ENCODE measurements at regions not wholly inside any gene's neighbourhood (a gene's known extent, or its start where the extent isn't known, plus 50 kb on each side); places are given as distances from the start of the nearest gene placed in this dataset.
"Not testable (repeated sequence)": the region's sequence is repeated elsewhere in the genome, so short reads cannot be mapped to it uniquely, and the experiment has no call there.

- DNase-seq (ENCODE audit: low read depth in 3 of 3) = no peak
These were observed 148.5 kb upstream of the BEND6 start for GRCh38 chr6:56806368-56806767.

DNA sequence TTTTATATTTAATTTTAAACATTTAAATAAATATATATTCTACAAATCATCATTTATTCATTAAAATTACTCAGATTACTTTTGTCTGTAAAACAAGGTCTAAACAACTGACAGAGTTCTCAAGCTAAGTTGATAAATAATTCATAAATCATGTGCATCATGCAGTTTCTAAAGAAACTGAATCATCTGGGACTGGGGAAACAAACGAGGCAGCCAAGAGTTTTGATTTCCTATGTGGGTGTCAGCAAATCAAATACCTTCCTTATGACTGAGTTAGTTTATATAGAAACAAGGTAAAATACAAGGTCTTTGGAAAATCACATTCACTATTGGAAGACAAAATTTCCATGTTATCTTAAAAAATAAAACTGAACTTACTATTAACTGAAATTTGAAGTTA lies 149.9 kb upstream of the BEND6 start:
- DNase-seq (ENCODE audit: low read depth in 3 of 3) = no peak

DNA sequence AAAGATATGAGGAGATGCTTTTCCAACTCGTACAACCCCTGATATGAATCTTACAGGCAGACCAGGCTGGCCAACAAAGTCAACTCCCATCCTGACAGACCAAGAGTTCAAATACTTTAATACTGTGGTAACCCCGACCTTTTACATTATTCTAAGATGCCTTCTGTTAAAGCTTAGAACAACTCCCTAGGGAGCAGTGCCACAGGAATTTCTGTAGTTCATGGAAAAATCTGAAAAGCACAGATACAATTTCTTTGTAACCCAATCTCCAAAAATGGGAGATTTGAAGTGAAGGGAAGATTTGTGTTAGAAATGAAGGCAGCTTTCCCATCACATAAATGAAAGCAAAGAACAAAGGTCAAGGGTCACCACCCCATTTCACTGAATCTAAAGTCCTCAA lies 151.3 kb upstream of the BEND6 start:
- DNase-seq (ENCODE audit: low read depth in 3 of 3) = no peak

- no peak for DNase-seq (ENCODE audit: low read depth in 3 of 3)
These were observed 152.3 kb upstream of the BEND6 start for GRCh38 chr6:56802584-56802983.

DNA sequence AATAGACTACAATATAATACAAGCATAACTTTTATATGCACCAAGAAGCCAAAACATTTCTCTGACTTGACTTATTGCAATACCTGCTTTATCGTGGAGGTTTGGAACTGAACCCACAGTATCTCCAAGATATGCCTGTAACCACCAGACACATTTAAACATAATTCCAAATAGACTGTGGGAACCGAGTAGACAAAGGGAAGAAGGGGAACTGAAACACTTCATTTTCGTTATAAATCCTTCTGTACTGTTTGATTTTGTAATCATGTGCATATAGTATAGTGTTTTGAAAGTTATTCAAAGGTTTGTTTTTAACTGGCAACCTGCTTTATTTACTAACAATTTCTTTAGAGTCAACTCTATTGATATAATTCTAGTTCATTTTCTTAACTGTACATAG lies 154.9 kb upstream of the BEND6 start:
- no peak for DNase-seq (ENCODE audit: low read depth in 3 of 3)

GRCh38 chr6:56798163-56798562 lies 155.5 kb upstream of the DST start:
- no peak for DNase-seq (ENCODE audit: low read depth in 3 of 3)

DNA sequence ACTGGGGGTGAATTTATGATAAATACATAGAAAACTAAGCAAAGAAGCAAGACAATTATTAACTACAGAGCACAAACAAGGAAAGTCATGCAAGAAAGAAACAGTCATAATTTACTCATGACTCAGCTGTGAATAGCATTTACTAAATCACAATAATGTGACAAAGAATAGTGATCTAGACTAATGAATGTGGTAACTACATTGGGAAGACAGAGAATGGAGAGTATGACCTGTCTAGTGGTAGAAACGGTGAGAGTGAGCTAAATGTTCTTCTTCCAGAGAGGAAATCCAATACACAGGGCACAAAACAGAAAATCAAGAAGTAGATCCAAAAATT lies 153.5 kb upstream of the DST start:
- DNase-seq (ENCODE audit: low read depth in 3 of 3) = no peak

GRCh38 chr6:56795466-56796195 lies 152.9 kb upstream of the DST start:
- DNase-seq (ENCODE audit: low read depth in 3 of 3) = no peak

- no peak for DNase-seq (ENCODE audit: low read depth in 3 of 3)
These were observed 151.7 kb upstream of the DST start for GRCh38 chr6:56794421-56794820.

- DNase-seq (ENCODE audit: low read depth in 3 of 3) = no peak
These were observed 151.2 kb upstream of the DST start for GRCh38 chr6:56793938-56794337.

DNA sequence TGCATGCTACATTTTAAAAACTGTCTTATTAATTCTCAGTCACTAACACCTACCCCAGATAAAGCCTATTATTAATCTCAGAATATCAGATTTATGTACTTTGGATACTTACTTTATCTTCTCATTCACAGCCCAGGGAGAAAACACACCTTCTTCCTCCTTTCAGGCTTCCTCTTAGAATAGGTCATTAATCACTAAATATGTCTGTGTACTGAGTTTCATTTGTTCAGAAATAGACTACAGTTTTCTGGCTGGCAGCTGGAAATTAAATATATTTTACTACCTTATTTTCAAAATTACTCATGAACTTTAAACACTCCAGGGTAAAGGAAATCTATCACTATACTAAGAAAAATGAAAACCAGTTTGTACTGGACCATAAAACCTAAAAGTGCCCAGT lies 147.7 kb upstream of the DST start:
- DNase-seq (ENCODE audit: low read depth in 3 of 3) = no peak

DNA sequence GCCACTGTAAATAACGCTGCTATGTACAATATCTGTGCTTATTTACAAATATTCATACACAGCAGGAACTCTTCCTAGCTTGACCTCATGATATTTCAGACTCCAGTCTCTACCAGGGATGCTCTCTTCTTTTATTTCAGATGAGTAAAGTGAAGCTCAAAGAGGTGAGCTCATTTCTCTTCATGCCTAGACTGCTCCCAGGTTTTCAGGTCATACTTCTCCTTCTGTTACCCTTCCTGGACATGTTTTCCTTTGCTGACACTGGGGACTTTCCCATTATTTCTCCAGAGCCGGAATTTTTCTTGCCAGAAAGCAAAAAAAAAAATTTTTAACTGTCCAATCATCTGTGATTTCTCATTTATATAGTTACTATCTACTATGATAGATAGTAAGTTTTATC lies 147.2 kb upstream of the DST start:
- DNase-seq (ENCODE audit: low read depth in 3 of 3) = no peak

DNA sequence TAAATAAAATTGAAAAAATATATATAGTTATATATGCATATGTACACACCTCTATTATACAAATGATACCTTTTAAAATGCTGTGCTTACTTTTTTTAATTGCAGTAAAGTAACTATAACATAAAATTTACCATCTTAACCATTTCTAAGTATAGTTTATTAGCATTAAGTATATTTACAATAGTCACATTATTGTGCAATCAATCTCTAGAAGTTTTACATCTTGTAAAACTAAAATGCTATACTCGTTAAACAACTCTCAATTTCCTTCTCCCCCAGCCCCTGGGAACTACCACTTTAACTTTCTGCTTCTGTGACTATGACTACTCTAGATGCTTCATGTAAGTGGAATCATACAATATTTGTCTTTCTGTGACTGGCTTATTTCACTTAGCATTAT lies 146.7 kb upstream of the DST start:
- no peak for DNase-seq (ENCODE audit: low read depth in 3 of 3)

DNA sequence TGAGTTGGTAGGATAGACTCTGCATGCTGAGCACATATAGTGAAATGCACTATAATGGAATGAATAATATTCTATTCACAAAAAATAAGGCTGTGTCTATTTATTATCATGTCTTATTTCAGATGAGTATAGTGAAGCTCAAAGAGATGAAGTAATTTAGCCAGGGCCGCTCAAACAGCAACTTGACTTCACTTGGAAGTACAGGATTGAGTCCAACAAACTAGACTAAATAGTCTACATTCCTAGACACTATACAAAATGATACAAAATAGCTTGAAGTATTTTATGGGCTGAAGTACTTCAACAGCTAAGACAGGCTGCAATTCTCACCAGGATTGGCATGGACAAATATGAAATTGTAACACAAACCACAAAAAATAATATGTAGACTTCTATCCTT lies 144.5 kb upstream of the DST start:
- DNase-seq (ENCODE audit: low read depth in 3 of 3) = no peak

DNA sequence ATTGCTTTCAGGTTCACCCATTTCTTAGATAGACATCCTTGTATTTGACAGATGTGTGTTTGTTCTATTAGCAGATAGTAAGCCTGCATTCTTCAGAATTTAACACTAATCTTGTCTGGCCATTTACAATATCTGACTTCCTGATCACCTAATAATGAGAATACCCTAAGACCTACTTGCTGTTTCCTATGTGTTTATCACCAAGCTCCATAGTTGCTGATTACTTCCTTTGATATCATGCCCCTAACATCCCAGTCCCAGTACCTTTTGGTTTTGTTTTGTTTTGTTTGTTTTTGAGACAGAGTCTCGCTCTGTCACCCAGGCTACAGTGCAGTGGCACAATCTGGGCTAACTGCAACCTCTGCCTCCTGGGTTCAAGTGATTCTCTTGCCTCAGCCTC lies 143.6 kb upstream of the DST start:
- no peak for DNase-seq (ENCODE audit: low read depth in 3 of 3)

GRCh38 chr6:56785536-56785935 lies 142.8 kb upstream of the DST start:
- DNase-seq (ENCODE audit: low read depth in 3 of 3) = not testable (repeated sequence)

DNA sequence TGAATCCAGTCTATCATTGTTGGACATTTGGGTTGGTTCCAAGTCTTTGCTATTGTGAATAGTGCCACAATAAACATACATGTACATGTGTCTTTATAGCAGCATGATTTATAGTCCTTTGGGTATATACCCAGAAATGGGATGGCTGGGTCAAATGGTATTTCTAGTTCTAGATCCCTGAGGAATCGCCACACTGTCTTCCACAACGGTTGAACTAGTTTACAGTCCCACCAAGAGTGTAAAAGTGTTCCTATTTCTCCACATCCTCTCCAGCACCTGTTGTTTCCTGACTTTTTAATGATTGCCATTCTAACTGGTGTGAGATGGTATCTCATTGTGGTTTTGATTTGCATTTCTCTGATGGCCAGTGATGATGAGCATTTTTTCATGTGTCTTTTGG lies 137.4 kb upstream of the DST start:
- not testable (repeated sequence) for DNase-seq (ENCODE audit: low read depth in 3 of 3)

DNA sequence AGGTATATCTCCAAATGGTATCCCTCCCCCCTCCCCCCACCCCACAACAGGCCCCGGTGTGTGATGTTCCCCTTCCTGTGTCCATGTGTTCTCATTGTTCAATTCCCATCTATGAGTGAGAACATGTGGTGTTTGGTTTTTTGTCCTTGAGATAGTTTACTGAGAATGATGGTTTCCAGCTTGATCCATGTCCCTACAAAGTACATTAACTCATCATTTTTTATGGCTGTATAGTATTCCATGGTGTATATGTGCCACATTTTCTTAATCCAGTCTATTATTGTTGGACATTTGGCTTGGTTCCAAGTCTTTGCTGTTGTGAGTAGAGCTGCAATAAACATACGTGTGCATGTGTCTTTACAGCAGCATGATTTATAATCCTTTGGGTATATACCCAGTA lies 135.8 kb upstream of the DST start:
- DNase-seq (ENCODE audit: low read depth in 3 of 3) = not testable (repeated sequence)

DNA sequence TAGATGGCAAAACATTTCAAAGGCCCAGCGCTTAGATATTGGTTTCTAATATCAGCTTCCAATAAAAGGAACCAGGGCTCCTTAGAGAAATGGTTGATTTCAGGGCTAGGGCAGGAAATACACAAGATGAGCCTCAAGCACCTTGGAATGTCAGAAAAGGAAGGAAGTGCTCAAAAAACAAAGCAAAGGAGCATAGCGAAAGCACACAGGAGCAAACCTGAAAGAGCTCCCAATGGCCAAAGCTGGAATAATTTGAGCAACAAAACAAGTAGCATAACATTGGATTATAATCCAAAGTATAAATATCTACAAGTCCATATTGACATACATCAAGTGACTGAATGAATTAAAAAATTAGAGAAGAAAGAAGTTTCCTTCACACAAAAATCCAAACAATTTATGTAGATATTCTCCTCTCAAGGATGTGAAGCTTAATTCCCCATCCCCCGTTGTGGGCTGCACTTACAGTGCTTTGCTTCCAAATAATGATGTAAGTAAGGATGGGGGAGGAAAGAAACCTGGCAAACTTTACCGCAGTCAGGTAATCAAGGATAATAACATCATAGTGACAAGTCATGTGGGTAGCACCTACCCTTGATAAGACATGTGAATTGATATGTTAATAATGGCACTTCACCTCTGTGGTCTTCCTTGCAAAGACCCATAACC lies 132.9 kb upstream of the DST start:
- DNase-seq (ENCODE audit: low read depth in 3 of 3) = no peak

DNA sequence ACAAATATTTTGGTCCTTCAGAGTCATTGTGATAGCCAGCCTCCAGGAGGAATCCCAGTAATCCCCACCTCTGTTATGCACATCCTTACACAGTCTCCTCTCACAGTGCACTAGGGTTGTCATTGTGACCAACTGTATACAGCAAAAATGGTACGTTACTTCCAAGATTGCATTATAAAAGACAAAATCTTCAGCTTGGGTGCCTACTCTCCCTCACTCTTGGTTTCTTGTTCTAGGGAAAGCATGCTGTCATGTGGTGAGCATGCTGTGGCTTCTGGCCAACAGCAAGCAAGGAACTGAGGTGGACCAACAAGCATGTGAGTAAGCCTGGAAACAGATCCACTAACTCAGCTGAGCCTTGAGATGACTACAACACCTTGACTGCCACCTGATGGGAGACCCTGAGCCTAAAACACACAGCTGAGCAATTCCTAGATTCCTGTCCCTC lies 130.1 kb upstream of the DST start:
- no peak for DNase-seq (ENCODE audit: low read depth in 3 of 3)

DNA sequence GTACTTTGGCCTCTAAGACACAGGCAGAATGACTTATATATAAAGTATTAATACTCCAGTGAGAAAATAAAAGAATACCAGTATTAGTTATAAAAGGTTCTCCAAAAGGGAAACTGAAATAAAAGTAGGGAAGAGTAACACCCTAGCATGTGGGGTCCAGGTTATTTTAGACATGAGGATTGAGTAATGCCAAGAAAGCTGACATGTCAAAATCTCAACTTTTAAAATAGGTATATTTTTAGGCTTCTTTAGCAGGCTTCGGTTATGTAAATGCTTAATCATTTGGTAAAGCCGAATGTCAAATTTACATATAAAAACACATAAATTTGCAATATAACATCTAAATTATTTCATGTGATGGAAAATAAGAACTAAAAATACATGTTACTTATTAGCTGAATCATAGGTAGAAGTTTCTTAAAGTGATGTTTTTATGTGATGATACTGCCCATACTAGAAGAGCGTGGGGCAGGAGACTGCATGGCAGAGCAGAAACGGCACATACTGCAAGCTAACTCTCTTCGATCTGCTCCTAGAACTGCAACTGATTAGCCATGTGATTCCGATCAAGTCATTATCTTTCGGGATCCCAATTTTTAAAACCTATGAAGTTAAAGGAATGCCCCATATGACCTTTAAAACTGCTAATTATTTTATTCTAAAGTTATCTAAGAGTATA lies 129.4 kb upstream of the DST start:
- no peak for DNase-seq (ENCODE audit: low read depth in 3 of 3)

- DNase-seq (ENCODE audit: low read depth in 3 of 3) = no peak
These were observed 128.5 kb upstream of the DST start for GRCh38 chr6:56771189-56771588.

GRCh38 chr6:56770011-56770520 lies 127.4 kb upstream of the DST start:
- no peak for DNase-seq (ENCODE audit: low read depth in 3 of 3)
